ENCODE measurements at regions not wholly inside any gene's neighbourhood (a gene's known extent, or its start where the extent isn't known, plus 50 kb on each side); places are given as distances from the start of the nearest gene placed in this dataset.

DNA sequence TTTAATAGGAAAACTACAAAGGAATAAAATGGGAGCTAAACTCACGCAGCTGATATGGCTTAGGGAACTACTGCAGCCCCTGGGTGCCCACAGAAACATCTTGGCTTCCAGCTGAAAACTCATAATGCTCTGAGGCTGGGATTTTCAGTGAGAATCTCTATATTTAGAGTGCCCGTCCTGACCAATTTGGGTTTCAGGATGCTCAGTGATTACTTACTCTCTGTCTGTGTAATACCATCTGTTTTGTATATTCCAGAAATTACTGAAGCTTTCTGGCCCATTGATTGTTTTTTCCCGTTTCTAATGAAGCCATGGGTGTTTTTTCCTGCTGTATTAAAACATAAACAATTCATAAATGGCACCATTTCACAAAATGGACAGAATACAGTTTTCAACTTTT is 50.6 kb upstream of the ZNF385D start:
- H3K4me1 Mint-ChIP-seq, result no peaks in the 10 kb centered on the region
- ATAC-seq, result no peak
- CTCF ChIA-PET, result no interaction called here

DNA sequence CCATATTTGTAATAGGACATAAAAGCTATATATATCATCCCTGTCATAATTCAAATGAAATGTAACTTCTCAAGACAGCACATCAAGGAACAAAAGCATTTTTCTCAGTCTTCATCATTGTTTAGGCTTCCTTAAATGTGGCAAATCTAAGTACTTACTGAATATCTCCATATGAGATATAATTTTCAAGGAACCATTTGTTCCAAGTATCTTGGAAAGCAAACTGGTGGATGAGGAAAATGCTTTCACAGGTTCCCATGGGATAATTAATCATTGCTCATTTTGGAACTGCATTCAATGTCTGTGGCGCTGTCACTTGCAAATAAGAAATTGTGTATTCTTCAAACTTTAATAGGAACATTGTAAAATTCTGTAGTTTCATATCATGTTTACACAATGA is 52.6 kb upstream of the ZNF385D start:
- H3K4me3 Mint-ChIP-seq, result no peak overlapping the region
- peaks cover 9% of the 10 kb centered on the region for H3K9me3 Mint-ChIP-seq (ENCODE audit: low read depth)
- DNase-seq (no peak), ATAC-seq (no peak)
- H3K27ac Mint-ChIP-seq, result no peak overlapping the region
- H3K36me3 Mint-ChIP-seq, result no peaks in the 10 kb centered on the region
- no peaks in the 10 kb centered on the region for H3K4me1 Mint-ChIP-seq
- CTCF ChIA-PET, result no interaction called here
- no peaks in the 10 kb centered on the region for H3K27me3 Mint-ChIP-seq

More for the DNA sequence above, 50.6 kb upstream of the ZNF385D start:
- no peak overlapping the region for H3K4me3 Mint-ChIP-seq
- DNase-seq, result no peak
- peaks cover 11% of the 10 kb centered on the region for H3K9me3 Mint-ChIP-seq (ENCODE audit: low read depth)
- H3K27ac Mint-ChIP-seq, result no peak overlapping the region
- no peaks in the 10 kb centered on the region for H3K27me3 Mint-ChIP-seq
- no peaks in the 10 kb centered on the region for H3K36me3 Mint-ChIP-seq

DNA sequence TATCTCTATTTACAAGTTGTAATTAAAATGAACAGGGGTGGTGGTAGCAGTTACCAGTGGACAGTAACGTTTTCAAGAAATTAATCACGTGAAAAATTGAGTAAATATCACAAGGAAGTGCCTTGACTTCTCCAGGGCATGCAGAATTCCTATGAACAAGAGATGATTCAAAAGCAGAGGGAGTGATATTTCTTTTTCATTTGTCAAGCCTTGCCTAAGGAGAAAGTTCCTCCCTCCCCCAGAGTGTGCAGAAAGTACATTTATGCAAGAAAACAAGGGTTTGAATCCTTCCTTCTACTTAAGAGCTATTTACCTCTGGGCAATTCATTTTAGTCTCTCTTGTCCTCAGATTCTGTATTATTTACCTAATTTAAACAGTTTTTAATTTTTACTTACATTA is 53.3 kb upstream of the ZNF385D start:
- H3K9me3 Mint-ChIP-seq (ENCODE audit: low read depth), result peaks cover 7% of the 10 kb centered on the region
- H3K27me3 Mint-ChIP-seq, result no peaks in the 10 kb centered on the region
- H3K4me3 Mint-ChIP-seq, result no peak overlapping the region
- H3K27ac Mint-ChIP-seq, result no peak overlapping the region
- no peak for DNase-seq
- ATAC-seq, result no peak
- no peaks in the 10 kb centered on the region for H3K4me1 Mint-ChIP-seq
- no peaks in the 10 kb centered on the region for H3K36me3 Mint-ChIP-seq
- CTCF ChIA-PET, result no interaction called here

DNA sequence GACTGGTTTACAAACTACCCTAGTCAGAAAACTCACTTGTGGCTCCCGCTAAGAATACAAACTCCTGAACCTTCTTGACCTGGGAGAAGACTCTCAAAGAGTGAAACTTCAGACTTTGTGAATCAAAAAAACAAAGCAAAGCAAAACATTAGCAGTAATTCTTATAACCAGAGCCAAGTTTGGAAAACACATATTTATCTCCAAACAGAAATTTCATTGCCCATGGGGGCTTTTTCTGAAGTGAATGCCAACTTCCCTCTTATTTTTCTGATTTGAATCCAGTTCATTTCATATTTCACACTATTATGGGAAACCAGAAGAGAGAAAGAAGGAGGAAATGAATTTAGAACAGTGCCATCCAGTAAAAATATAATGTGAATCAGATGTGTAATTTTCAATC is 55.7 kb upstream of the ZNF385D start:
- CTCF ChIA-PET, result no interaction called here
- no peaks in the 10 kb centered on the region for H3K36me3 Mint-ChIP-seq
- ATAC-seq (no peak), DNase-seq (no peak)
- H3K27me3 Mint-ChIP-seq, result no peaks in the 10 kb centered on the region
- H3K27ac Mint-ChIP-seq, result no peak overlapping the region
- no peaks in the 10 kb centered on the region for H3K4me1 Mint-ChIP-seq
- H3K4me3 Mint-ChIP-seq, result no peak overlapping the region
- H3K9me3 Mint-ChIP-seq (ENCODE audit: low read depth), result peaks cover 2% of the 10 kb centered on the region

DNA sequence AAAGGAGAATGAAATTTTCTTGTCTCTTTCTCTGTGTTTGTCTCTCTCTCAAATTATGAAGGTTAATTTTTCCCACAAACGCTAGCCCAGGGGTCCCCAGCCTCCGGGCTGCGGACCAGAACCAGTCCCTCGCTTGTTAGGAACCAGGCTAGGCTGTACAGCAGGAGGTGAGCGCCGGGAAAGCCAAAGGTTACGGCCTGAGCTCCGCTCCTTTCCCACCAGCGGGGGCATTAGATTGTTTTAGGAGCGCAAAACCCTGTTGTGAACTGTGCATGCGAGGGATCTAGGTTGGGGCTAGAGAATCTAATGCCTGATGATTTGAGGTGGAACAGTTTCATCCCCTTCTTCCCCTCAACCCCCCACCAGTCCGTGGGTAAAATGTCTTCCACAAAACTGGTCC is 74.7 kb upstream of the ZNF385D start:
- no peaks in the 10 kb centered on the region for H3K27me3 Mint-ChIP-seq
- ATAC-seq, result no peak
- H3K4me1 Mint-ChIP-seq, result no peaks in the 10 kb centered on the region
- H3K9me3 Mint-ChIP-seq (ENCODE audit: low read depth), result peaks cover 11% of the 10 kb centered on the region
- no peaks in the 10 kb centered on the region for H3K36me3 Mint-ChIP-seq
- no peak for DNase-seq
- H3K27ac Mint-ChIP-seq, result no peak overlapping the region
- CTCF ChIA-PET, result no interaction called here
- H3K4me3 Mint-ChIP-seq, result no peak overlapping the region

DNA sequence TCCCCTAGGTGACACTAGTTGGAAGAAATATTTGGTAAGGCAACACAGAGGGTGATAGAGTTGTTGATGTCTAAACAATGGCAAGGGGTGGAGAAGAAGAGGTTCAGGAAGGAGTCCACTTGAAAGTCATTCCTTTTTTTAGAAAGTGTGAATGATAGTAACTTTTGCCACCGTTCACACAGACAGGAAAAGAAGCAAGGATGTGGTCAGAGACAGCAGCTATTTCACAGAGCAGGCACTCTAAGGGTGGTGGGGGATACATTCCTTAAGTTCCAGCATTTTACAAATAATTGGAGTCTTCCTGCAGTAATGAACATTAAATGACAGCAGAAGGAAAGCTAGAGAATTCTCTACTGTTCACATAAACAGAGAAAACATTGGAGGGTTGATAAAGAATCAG is 75.4 kb upstream of the ZNF385D start:
- no peaks in the 10 kb centered on the region for H3K4me1 Mint-ChIP-seq
- H3K36me3 Mint-ChIP-seq, result no peaks in the 10 kb centered on the region
- H3K27ac Mint-ChIP-seq, result no peak overlapping the region
- no peak for ATAC-seq
- DNase-seq, result no peak
- no peaks in the 10 kb centered on the region for H3K27me3 Mint-ChIP-seq
- H3K9me3 Mint-ChIP-seq (ENCODE audit: low read depth), result peaks cover 11% of the 10 kb centered on the region
- no peak overlapping the region for H3K4me3 Mint-ChIP-seq
- CTCF ChIA-PET, result no interaction called here

DNA sequence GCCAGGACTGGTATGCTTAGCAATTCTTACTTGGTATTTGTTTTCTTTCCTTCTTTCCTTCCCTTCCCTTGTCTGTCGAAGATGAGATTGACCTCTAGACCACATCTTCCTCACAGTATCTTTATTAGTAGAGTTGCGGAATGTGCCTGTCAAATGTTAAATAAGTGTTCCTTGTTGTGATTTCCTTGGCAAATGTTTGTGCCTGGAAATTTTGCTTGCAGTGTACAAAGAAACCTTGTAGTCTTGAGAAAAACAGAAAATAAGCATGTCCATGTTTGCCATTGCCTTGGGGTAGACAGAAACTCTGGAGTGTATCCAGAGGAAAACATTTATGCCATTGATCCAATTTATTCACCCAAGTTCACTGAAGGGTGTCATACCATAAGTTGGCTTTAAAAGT is 79.5 kb upstream of the ZNF385D start:
- Mint-ChIP-seq H3K9me3 (ENCODE audit: low read depth) (peaks cover 10% of the 10 kb centered on the region), H3K4me3 (no peak overlapping the region), H3K36me3 (no peaks in the 10 kb centered on the region), H3K4me1 (no peaks in the 10 kb centered on the region), H3K27ac (no peak overlapping the region), H3K27me3 (no peaks in the 10 kb centered on the region)
- CTCF ChIA-PET, result no interaction called here
- DNase-seq (no peak), ATAC-seq (no peak)

DNA sequence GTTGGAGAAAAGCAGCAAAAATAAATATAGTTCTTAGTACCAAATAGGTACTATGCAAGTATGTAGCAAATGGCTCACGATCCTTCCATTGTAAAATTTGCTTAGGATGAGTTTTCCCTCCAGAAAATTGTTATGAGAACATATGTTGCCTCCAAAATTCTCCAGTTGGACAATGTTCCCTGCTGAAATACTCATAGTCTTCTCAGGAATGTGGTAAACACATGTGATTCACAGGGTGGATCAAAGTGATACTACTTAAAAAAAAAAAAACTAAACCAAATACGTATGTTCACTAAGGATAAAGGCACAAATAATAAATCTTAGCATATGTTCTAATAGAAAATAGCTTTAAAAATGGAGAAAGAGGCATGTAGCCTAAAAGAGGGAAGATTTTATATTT is 84.3 kb upstream of the ZNF385D start:
- ATAC-seq (no peak), DNase-seq (no peak)
- Mint-ChIP-seq H3K4me3 (no peak overlapping the region), H3K9me3 (ENCODE audit: low read depth) (peaks cover 4% of the 10 kb centered on the region), H3K36me3 (no peaks in the 10 kb centered on the region), H3K27ac (no peak overlapping the region), H3K27me3 (no peaks in the 10 kb centered on the region), H3K4me1 (no peaks in the 10 kb centered on the region)
- CTCF ChIA-PET, result no interaction called here

DNA sequence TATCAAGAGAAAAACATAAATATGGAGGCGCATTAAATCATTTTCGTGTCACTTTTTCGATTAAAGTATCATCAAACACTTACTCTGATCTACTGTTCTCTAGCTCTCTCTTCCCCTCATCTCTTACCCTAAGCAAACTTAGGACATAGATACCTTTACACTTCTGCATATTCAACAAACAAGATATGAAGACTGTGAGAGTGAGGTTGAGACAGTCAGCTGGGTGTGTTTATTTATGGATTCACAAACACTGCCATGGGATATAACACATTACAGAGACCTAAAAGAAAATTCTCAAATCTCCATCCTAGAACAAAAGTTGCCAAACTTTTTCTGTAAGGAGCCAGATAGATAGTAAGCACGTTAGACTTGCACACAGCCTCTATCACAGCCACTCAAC is 85.2 kb upstream of the ZNF385D start:
- Mint-ChIP-seq H3K4me3 (no peak overlapping the region), H3K27me3 (no peaks in the 10 kb centered on the region), H3K9me3 (ENCODE audit: low read depth) (peaks cover 2% of the 10 kb centered on the region), H3K36me3 (no peaks in the 10 kb centered on the region), H3K4me1 (no peaks in the 10 kb centered on the region), H3K27ac (no peak overlapping the region)
- DNase-seq, result no peak
- ATAC-seq, result no peak
- CTCF ChIA-PET, result no interaction called here

DNA sequence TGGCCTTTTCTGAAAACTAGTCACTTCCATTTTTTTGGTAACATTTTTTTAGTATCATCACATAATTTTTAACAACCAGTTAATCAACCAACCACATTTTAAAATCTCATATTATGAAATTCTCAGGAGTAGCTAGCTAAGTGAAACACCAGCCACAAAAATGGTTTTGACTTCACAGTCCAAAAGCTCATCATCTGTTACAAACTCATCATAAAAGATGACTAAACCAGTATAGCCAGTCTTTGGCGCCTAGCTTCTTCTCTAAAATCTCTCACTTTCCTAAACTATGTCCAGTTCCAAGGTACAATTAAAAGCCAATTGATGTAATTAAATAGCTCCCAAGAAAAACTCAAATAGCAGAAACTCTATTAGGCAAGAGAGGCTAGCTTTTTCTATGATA is 88.2 kb upstream of the ZNF385D start:
- Mint-ChIP-seq H3K4me1 (no peaks in the 10 kb centered on the region), H3K4me3 (no peak overlapping the region), H3K27ac (no peak overlapping the region), H3K36me3 (no peaks in the 10 kb centered on the region), H3K27me3 (no peaks in the 10 kb centered on the region), H3K9me3 (ENCODE audit: low read depth) (peaks cover 3% of the 10 kb centered on the region)
- DNase-seq, result no peak
- CTCF ChIA-PET, result no interaction called here
- ATAC-seq, result no peak

DNA sequence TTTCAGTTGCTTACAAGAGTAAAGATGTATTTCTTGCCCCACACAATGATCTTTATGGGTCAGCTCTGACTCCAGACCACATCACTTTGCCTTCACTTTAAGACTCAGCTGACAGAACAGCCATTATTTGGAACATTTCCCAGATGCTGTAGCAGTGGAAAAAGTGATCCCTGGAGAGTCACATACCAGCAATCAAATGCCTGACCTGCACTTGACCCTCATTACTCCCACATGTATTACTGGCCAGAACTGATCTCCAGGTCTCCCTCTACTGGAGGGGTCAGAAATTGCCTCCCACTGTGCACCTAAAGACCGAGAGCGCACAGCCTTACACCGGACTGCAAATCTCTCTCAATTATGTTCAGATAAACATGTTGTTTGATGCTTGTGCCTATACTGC is 88.6 kb upstream of the ZNF385D start:
- H3K27me3 Mint-ChIP-seq, result no peaks in the 10 kb centered on the region
- no peaks in the 10 kb centered on the region for H3K4me1 Mint-ChIP-seq
- no peaks in the 10 kb centered on the region for H3K36me3 Mint-ChIP-seq
- H3K4me3 Mint-ChIP-seq, result no peak overlapping the region
- ATAC-seq (no peak), DNase-seq (no peak)
- no peak overlapping the region for H3K27ac Mint-ChIP-seq
- CTCF ChIA-PET, result no interaction called here
- peaks cover 3% of the 10 kb centered on the region for H3K9me3 Mint-ChIP-seq (ENCODE audit: low read depth)

DNA sequence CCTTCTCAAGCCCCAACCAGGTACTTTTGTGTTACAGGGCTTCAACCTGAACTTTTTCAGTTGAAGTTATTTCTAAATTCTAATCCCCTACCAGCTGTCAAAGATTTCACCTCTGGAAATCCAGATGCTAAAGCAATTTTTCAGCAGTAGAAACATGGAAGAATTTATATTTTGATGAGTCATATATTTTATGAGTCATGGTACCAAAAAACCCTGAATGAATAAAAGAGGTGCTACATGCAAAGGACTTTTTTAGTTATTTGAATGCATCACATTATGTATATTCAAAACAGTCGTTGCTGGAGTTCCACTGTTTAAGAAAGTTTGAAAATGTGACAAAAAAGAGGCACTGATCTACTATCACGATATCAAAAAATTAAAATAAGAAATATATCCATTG is 96.0 kb upstream of the ZNF385D start:
- Mint-ChIP-seq H3K4me1 (no peaks in the 10 kb centered on the region), H3K9me3 (ENCODE audit: low read depth) (peaks cover 3% of the 10 kb centered on the region), H3K4me3 (no peak overlapping the region), H3K27me3 (no peaks in the 10 kb centered on the region), H3K36me3 (no peaks in the 10 kb centered on the region), H3K27ac (no peak overlapping the region)
- DNase-seq (no peak), ATAC-seq (no peak)
- CTCF ChIA-PET, result no interaction called here

DNA sequence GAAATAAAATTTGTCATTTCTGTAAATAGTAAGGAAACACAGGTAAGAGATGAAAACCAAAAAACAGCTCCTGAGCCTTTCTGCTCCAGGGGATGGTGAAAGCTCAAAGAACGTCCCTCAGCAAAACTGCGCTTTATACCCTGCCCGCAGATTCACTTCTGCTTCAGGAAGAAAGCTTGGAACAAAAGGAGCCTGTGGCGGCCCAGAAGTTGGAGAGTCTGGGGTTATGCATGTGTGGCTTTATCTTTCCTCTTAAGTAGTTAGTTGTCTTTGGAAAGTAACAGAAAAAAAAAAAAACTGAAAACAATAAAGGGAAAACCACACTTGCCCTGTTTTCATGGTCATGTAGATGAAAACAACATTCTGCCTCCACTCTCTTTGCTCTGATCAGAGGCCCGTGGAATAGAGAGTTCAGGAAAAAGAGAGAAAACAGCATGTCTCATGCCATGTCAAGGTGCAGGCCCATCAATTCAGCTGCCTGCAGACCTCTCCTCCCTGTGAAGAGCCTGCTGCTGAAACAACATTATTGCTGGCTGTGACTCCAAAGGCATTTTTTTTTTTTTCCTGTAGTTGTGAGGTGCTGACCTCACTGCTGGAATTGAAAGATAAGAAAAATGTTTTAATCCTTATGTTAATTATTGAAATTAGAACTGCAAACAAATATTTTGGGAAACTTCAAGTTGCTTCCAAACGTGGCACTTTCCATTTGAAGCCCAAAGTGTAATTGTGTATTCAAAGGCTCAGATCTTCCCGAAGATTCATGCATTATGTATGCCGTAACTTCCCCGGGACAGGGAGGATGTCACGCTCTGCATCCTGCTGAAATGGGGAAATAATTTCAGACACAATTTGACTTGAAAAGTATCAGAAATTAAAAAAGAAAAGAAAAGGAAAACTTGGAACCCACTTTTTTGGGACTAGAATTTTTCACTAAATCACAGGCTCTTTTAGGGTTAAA is 108.4 kb upstream of the ZNF385D start:
- DNase-seq (no peak), ATAC-seq (no peak)
- H3K27me3 Mint-ChIP-seq, result no peaks in the 10 kb centered on the region
- no peak overlapping the region for H3K27ac Mint-ChIP-seq
- CTCF ChIA-PET, result no interaction called here
- no peaks in the 10 kb centered on the region for H3K36me3 Mint-ChIP-seq
- H3K9me3 Mint-ChIP-seq (ENCODE audit: low read depth), result peaks cover 8% of the 10 kb centered on the region
- H3K4me3 Mint-ChIP-seq, result no peak overlapping the region
- H3K4me1 Mint-ChIP-seq, result no peaks in the 10 kb centered on the region

DNA sequence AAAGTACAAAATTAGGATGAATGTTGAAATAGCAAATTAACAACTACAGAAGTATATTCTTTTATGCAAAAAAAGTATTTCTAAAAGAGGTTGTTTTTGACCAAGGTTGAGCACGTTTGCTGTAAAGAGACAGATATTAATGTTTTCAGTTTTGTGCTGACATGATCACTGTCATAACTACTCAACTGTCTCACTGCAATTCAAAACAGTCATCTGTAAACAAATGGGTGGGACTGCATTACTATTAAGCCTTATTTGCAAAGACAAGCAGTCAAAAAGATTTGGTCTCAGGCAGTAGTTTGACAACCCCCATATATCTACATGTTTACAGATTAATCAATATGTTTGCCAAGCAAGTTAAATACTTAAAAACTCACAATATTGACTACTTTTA is 109.1 kb upstream of the ZNF385D start:
- H3K27ac Mint-ChIP-seq, result no peak overlapping the region
- CTCF ChIA-PET, result no interaction called here
- peaks cover 8% of the 10 kb centered on the region for H3K9me3 Mint-ChIP-seq (ENCODE audit: low read depth)
- ATAC-seq, result no peak
- H3K4me1 Mint-ChIP-seq, result no peaks in the 10 kb centered on the region
- no peak for DNase-seq
- H3K4me3 Mint-ChIP-seq, result no peak overlapping the region
- H3K27me3 Mint-ChIP-seq, result no peaks in the 10 kb centered on the region
- H3K36me3 Mint-ChIP-seq, result no peaks in the 10 kb centered on the region

DNA sequence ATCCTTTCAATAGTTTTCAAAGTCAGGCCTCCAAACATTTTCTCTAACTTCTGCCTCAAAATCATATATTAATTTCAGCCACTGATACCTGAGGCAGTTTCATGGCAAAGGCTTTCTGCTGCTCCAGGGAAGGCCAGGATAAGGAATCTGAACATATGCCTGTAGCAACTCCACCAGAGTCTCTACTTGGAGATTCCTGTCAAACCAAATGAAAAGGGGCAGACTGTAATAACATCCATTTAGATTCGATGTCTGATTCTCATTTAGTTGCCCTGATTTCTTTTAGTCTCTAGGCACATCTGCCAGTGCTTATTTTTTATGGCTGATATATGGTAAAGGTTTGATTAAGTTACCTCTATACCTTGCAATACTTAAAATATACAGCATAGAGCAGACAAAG is 109.6 kb upstream of the ZNF385D start:
- H3K36me3 Mint-ChIP-seq, result no peaks in the 10 kb centered on the region
- no peak overlapping the region for H3K27ac Mint-ChIP-seq
- DNase-seq, result no peak
- H3K27me3 Mint-ChIP-seq, result no peaks in the 10 kb centered on the region
- CTCF ChIA-PET, result no interaction called here
- H3K4me1 Mint-ChIP-seq, result no peaks in the 10 kb centered on the region
- no peak for ATAC-seq
- H3K4me3 Mint-ChIP-seq, result no peak overlapping the region
- H3K9me3 Mint-ChIP-seq (ENCODE audit: low read depth), result peaks cover 6% of the 10 kb centered on the region

Measured in activated CD8-positive, alpha-beta memory T cell treated with anti-CD3 and anti-CD28 coated beads, Interleukin-2, amount 10 ng/mL, durations not matched to agents 7 days and 5 days (primary cell).